ENCODE measurements at regions not wholly inside any gene's neighbourhood (a gene's known extent, or its start where the extent isn't known, plus 50 kb on each side); places are given as distances from the start of the nearest gene placed in this dataset.

DNA sequence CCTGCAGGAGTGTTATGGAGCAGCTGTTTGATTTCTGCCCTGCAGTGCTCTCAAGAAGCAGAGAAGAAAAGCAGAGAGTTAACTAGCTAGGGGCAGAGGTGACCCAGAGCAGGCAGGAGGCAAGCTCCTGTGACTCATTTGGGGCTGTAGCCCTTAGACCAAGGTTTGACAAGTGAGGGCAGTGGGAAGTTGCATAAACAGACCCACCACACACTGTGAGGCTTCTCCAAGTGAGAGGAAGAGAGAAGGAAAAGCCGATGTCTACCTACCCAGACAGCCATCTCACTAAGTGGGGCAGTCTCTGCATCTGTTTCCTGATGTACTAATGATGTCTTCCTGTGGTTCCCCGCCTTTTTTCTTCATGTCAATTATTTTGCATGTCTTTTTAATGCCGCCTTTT lies 159.9 kb upstream of the NR5A2 start:
- Histone ChIP-seq H3K27me3 (peaks cover 25% of the 10 kb centered on the region), H3K36me3 (no peaks in the 10 kb centered on the region), H3K9me3 (no peaks in the 10 kb centered on the region), H3K4me3 (ENCODE audit: low read depth, low read length) (no peak overlapping the region), H3K4me1 (no peaks in the 10 kb centered on the region)
- no peak for DNase-seq
- no peak for TF ChIP-seq CTCF (IDR thresholded peaks at IDR 0.05; ENCODE audit: low read depth, low read length)

- H3K27me3 ChIP-seq: peaks cover 20% of the 10 kb centered on the region
- H3K4me3 ChIP-seq (ENCODE audit: low read depth, low read length): no peak overlapping the region
- no peaks in the 10 kb centered on the region for H3K4me1 ChIP-seq
- H3K36me3 ChIP-seq: no peaks in the 10 kb centered on the region
- DNase-seq: no peak
- TF ChIP-seq CTCF (IDR thresholded peaks at IDR 0.05; ENCODE audit: low read depth, low read length): no peak
- H3K9me3 ChIP-seq: no peaks in the 10 kb centered on the region
Measured at GRCh38 chr1:199868777-199869176, 158.7 kb upstream of the NR5A2 start.

- no peak for DNase-seq
- Histone ChIP-seq H3K4me1 (no peaks in the 10 kb centered on the region), H3K9me3 (no peaks in the 10 kb centered on the region), H3K4me3 (ENCODE audit: low read depth, low read length) (no peak overlapping the region), H3K27me3 (peaks cover 3% of the 10 kb centered on the region; the same call in 1 of the 2 replicates), H3K36me3 (no peaks in the 10 kb centered on the region)
- no peak for TF ChIP-seq CTCF (IDR thresholded peaks at IDR 0.05; ENCODE audit: low read depth, low read length)
Measured at GRCh38 chr1:199875337-199875736, 152.2 kb upstream of the NR5A2 start.

GRCh38 chr1:199875856-199876255 lies 151.7 kb upstream of the NR5A2 start:
- H3K9me3 ChIP-seq: no peaks in the 10 kb centered on the region
- peaks cover 3% of the 10 kb centered on the region; the same call in 1 of the 2 replicates for H3K27me3 ChIP-seq
- TF ChIP-seq CTCF (IDR thresholded peaks at IDR 0.05; ENCODE audit: low read depth, low read length): no peak
- no peaks in the 10 kb centered on the region for H3K4me1 ChIP-seq
- H3K36me3 ChIP-seq: no peaks in the 10 kb centered on the region
- DNase-seq: no peak
- no peak overlapping the region for H3K4me3 ChIP-seq (ENCODE audit: low read depth, low read length)

DNA sequence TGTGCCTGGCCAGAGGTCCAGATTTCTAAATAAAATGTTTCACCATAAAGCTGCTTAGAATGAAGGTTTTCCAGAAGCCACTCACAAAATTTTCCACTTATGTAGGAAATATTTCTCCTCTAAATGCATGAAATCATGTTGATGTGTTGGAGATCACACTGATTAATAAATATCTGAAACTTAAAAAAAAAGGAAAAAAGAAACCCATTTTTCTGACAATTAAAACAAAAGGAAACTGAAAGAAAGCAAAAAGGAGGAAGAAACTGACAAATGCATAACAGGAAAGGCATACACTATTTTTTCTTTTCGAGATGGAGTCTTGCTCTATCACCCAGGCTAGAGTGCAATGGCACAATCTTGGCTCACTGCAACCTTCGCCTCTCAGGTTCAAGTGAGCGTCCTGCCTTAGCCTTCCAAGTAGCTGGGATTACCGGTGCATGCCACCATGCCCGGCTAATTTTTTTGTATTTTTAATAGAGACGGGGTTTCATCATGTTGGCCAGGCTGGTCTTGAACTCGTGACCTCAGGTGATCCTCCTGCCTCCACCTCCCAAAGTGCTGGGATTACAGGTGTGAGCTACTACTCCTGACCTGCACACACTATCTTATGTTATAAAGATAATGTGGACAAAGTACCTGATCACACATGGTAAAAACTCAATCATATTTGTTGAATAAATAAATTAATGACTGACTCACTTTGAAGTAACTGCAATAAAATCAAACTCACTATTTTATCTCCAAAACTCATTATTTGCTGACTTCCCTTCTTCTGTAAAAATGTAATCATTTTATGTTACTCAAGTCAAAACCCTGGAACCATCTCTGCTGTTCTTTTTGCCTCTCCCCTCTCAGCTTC lies 149.8 kb upstream of the NR5A2 start:
- H3K27me3 ChIP-seq: peaks cover 3% of the 10 kb centered on the region; the same call in 1 of the 2 replicates
- no peak for TF ChIP-seq CTCF (IDR thresholded peaks at IDR 0.05; ENCODE audit: low read depth, low read length)
- no peaks in the 10 kb centered on the region for H3K4me1 ChIP-seq
- no peaks in the 10 kb centered on the region for H3K9me3 ChIP-seq
- H3K4me3 ChIP-seq (ENCODE audit: low read depth, low read length): no peak overlapping the region
- no peak for DNase-seq
- H3K36me3 ChIP-seq: no peaks in the 10 kb centered on the region

DNA sequence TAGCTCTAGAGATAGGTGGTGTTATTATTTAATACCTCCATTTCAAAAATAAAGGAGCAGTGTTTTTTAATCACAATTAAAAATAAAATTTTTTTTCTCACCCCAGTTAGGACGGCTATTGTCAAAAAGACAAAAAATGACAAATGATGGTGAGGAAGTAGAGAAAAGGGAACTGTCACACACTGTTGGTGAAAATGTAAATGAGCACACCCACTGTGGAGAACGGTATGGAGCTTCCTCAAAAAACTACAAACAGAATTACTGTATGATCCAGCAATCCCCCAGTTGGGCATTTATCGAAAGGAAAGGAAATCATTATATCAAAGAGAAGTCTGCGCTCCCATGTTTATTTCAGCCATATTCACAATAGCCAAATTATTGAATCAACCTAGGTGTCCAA lies 148.7 kb upstream of the NR5A2 start:
- Histone ChIP-seq H3K9me3 (no peaks in the 10 kb centered on the region), H3K4me1 (no peaks in the 10 kb centered on the region), H3K4me3 (ENCODE audit: low read depth, low read length) (no peak overlapping the region), H3K27me3 (peaks cover 3% of the 10 kb centered on the region; the same call in 1 of the 2 replicates), H3K36me3 (no peaks in the 10 kb centered on the region)
- no peak for DNase-seq
- no peak for TF ChIP-seq CTCF (IDR thresholded peaks at IDR 0.05; ENCODE audit: low read depth, low read length)

Measured in BE2C (cell line).